ENCODE measurements at regions not wholly inside any gene's neighbourhood (a gene's known extent, or its start where the extent isn't known, plus 50 kb on each side); places are given as distances from the start of the nearest gene placed in this dataset.

GRCh38 chr17:13940858-13941665, 128.2 kb upstream of the COX10 start:
- DNase-seq = no peak

DNA sequence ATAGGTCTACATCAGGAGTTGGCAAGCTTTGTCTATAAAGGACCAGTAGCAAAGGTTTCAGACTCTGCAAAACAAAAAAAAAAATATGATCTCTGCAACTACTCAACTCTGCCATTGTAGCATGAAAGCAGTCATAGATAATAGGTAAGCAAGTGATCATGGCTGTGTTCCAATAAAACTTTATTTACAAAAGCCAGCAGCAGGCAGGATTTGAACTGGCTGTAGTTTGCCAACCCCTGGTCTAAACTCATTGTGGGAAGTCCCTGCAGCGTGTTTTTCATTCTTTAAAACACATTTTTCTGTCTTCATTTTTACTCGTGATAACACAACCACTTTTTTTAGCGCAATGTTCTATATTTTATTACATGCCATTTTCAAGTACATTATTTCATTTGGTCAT, 127.5 kb upstream of the COX10 start:
- no peak for DNase-seq

- DNase-seq = no peak
These were observed 125.4 kb upstream of the COX10 start for GRCh38 chr17:13943909-13944308.

GRCh38 chr17:13947499-13947898, 121.8 kb upstream of the COX10 start:
- DNase-seq = no peak

- no peak for DNase-seq
These were observed 117.1 kb upstream of the COX10 start for GRCh38 chr17:13952009-13952750.

GRCh38 chr17:13953841-13954240, 115.5 kb upstream of the COX10 start:
- no peak for DNase-seq

- no peak for DNase-seq
These were observed 111.7 kb upstream of the COX10 start for GRCh38 chr17:13957636-13958035.

DNA sequence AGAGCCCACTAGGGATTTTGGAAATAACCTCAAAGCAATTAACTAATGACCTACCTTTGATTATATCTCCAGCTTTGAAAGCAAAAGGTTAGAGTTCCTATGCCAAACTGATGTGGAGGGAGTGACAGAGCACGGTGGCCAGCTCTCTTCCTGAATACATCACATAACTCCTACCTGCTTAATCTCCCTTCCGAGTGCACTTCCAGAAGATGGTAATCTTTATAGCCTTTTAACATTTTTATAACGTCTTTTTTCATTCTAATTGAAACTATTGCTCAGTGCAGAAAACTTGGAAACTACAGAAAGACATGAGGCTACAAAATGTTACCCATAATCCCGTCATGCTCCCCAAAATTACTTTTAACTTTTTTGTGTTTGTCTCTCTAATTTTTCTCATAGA, 110.5 kb upstream of the COX10 start:
- no peak for DNase-seq

GRCh38 chr17:13961265-13961664, 108.0 kb upstream of the COX10 start:
- DNase-seq = no peak

GRCh38 chr17:13962716-13963240, 106.5 kb upstream of the COX10 start:
- no peak for DNase-seq

DNA sequence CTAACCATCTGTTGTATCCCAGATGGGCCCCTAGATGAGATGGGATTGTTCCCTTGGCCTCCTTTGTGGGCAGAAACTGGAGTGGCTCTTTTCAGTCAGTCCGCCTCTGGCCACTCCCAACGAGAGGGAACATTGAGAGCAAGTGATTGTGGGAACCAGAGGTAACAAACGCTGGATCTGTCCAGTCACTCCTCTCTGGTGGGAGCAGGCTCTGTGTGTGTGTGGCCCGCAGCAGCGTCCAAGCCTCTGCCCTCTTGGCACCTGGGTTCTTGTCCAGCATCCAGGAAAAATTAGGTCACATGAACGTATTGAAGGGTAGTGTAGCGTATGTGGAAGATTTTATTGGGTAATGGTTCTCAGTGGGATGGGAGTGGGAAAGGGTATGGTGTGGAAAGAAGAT, 101.9 kb upstream of the COX10 start:
- no peak for DNase-seq

- DNase-seq = no peak
These were observed 98.8 kb upstream of the COX10 start for GRCh38 chr17:13970531-13970930.

DNA sequence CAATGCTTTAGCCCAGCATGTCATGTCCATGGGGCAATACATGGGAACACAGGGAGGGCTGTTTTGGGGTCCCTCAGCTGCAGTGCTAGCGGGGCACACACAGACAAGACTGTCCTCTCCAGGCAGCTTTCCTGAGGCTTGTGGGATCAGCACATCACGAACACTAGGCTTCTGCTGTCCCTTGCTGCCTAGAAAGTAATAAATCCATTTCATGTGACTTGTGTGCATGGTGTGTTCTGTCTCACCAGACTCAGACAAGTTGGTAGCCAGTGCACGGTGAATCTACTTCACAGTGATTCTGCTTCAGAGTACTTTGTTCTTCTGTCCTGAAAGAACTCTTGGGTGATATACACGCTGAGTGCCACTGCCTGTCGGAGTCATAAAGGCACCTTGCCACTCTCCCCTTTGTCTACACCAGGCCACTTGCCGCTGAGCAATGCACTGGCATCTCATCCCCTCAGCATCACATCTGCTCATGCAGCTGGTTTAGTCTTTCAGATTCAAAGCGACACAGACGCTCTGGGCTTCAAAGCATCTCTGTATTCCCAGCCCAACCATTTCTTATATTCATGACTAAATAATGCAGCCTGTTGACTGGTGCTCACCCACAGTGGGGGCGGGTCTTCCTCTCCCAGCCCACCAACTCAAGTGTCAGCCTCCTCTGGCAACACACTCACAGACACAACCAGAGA, 95.2 kb upstream of the COX10 start:
- no peak for DNase-seq

DNA sequence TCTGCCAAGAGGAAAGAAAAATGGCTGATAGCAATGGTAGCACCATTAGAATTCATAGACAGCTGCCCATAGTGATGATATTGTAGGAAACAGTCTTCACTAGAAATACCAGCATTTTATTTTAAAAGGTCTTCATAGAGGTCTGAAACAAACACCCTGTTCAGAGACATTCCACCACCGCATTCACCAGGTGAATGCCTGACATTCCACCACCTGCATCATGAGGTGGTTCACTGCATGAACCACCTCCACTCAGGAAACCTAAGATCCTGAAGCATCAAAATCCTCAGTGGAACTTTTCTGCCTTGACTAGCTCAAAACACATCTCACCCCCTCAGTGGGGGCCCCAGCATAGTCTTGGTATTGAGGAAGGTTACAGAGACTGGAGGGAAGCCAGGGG, 91.5 kb upstream of the COX10 start:
- no peak for DNase-seq

GRCh38 chr17:13978478-13978877, 90.8 kb upstream of the COX10 start:
- DNase-seq = no peak

DNA sequence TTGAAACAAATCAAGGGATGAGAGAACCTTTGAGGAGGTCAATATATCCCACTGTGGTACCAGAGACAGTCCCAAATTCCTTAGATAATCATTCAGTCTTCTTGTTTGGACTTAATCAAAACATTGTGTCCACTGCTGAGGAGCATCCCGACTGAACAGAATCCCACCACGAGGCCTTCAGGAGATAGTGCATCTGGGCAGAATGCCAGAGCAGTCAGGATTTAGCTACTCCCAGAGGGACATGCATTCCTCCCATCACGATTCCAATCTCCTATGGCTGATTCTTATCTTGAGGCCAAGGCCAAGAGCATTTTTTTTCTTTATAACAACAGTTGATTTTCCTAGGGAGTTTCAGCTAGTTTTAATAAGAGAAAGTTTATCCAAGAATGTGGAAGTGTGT, 87.4 kb upstream of the COX10 start:
- no peak for DNase-seq

DNA sequence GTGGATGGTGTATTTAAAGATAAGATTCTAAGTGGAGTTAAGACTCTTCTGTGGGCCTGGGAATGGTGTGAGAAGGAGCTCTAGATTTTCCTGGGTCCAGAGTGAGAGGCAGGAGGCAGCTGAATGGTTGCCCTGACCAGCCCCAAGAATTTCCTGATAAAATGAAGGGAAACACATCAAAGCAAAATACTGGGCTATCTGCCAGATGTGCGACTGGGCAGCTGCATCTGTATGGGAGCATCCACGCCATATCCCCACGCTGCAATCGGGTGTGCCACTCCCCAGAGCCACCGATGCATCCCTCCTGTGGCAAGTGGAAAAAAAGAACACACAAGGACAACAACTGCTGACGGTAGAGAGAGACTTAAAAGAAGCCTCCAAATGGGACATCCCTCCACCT, 84.3 kb upstream of the COX10 start:
- no peak for DNase-seq

DNA sequence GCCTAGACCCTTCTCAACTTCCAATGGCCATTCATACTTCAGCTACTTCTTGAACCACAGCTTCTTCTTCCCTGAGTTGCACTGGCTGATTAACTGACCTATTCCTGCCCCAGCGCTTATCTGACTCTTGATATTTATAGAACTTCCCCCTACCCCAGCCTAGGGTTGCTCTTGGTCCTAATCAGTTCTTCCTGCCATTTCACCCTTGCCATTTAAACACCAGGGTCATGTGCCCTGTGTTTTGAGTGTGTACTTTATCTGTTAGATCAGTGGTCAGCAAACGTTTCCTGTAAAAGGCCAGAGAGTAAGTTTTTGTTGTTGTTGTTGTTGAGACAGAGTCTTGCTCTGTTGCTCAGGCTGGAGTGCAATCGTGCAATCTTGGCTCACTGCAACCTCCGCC, 82.4 kb upstream of the COX10 start:
- no peak for DNase-seq

DNA sequence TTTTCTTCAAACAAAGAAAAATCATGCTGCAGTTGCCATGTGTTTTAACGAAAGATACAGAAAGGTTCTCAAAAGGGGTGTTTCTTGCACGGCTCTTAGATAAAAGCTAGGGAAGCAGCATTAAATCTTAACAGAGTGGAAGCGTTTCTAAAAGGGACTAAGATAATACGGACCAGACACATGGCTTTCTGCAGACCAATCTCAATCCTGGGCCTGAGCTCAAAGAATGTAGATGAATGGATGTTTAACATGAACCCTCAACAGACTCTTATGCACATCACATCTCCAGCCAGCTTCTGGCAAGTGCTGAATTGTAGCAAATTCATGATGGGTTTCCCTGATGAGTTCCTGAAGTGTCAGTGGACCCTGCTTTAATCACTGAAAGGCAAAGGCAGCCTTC, 80.2 kb upstream of the COX10 start:
- DNase-seq = no peak

DNA sequence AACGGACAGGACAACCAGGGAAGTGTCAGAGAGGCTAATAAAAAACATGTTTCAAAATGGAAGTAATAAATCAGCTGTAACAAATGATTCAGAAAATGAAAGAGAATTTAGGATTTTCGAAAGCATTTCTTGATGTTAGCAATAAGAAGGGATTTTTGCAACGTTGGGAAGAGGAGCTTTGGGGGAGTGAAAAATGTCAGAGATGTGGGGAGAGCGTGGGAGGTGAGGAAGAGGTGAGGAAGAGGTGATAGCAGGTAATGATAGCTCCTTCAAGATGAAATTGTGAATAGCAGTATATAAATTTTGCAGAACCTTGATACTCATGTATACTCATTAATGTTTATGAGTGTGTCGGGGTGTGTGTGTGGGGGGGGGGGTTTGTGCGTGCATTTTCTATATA, 76.2 kb upstream of the COX10 start:
- no peak for DNase-seq

DNA sequence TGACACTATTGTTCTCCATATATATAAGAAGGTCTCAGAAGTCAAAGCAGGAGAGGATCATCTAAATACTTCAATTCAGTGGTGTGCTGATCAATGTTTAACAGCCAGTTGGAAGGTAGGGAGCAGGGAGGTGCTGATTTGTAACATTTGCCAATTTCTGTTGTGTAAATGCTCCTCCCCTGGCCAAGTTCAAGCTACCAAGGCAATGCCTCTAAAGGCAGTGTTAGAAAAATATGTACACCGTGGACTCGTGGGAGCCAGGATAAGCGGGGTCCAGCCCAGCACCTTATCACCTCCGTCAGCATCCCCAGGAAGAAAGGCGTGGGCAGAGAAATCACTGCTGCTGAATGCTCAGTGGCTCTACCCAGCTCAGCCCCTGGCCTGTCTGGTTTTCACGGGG, 75.3 kb upstream of the COX10 start:
- DNase-seq = no peak

GRCh38 chr17:13995856-13996271, 73.4 kb upstream of the COX10 start:
- DNase-seq = no peak

DNA sequence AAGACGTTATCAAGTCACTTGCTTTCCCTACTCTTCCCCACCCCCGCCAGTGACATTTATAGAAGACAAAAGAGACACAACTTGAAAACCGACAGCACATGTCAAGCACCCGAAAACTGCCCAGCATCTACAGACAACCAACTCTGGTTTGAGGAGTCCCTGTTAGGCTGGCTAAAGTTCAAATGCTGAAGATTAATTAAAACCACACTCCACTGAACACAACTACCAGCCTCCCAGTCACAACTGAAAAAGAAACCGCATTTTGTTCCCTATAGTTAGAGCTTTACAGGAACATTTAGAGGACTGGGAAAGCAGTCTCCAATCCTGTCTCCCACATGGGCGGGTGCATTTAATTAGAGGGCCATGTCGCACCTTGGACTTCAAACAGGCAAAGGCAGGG, 73.0 kb upstream of the COX10 start:
- no peak for DNase-seq

GRCh38 chr17:13996748-13997147, 72.6 kb upstream of the COX10 start:
- no peak for DNase-seq
